ENCODE measurements at regions not wholly inside any gene's neighbourhood (a gene's known extent, or its start where the extent isn't known, plus 50 kb on each side); places are given as distances from the start of the nearest gene placed in this dataset.
"Not testable (repeated sequence)": the region's sequence is repeated elsewhere in the genome, so short reads cannot be mapped to it uniquely, and the experiment has no call there.

GRCh38 chr4:177242651-177243286 is 66.9 kb upstream of the NEIL3 start:
- no peak for DNase-seq

- DNase-seq: no peak
These were observed 62.8 kb upstream of the NEIL3 start for GRCh38 chr4:177246641-177247584.

- peak in 47 of 51 donors; percentile 1 to 78 (median 38) for DNase-seq
These were observed 59.5 kb upstream of the NEIL3 start for GRCh38 chr4:177250056-177250696.

GRCh38 chr4:177251237-177251636 is 58.4 kb upstream of the NEIL3 start:
- no peak for DNase-seq

GRCh38 chr4:177255359-177255758 is 54.3 kb upstream of the NEIL3 start:
- no peak for DNase-seq

GRCh38 chr4:177256950-177257349 is 52.7 kb upstream of the NEIL3 start:
- no peak for DNase-seq

GRCh38 chr4:177259466-177259865 is 50.2 kb upstream of the NEIL3 start:
- DNase-seq: not testable (repeated sequence)
